Uterus (tissue), 3 donors: ENCODE measurements at regions not wholly inside any gene's neighbourhood (a gene's known extent, or its start where the extent isn't known, plus 50 kb on each side); places are given as distances from the start of the nearest gene placed in this dataset.

ENCODE experiments used
- DNase-seq, 2 donors: peaks; one replicate each; pipeline ENCODE4 v3.0.0-alpha.2; 2019 to 2020
- H3K27ac ChIP-seq, 2 donors: fragments of 200-600 bp; sonication (generic); 1 replicate in 1 of 2; 2 replicates in 1 of 2; pipeline ENCODE4 v1.5.1; 2016 to 2018
- H3K27me3 ChIP-seq, 2 donors: fragments of 200-600 bp; sonication (generic); one replicate each; pipeline ENCODE4 v1.5.1; 2018 to 2019; ENCODE audit warnings: control low read depth in 1 of 2
- H3K36me3 ChIP-seq, 2 donors: fragments of 200-600 bp; sonication (generic); one replicate each; pipeline ENCODE4 v1.5.1; 2019; ENCODE audit warnings: control low read depth in 1 of 2
- H3K4me1 ChIP-seq, 2 donors: fragments of 200-600 bp; sonication (generic); one replicate each; pipeline ENCODE4 v1.5.1; 2018 to 2019; ENCODE audit warnings: control low read depth in 1 of 2
- H3K4me3 ChIP-seq, 2 donors: fragments of 200-600 bp; sonication (generic); 1 replicate in 1 of 2; 2 replicates in 1 of 2; pipeline ENCODE4 v1.5.1; 2018 to 2019; ENCODE audit warnings: mild to moderate bottlenecking in 1 of 2
- H3K9me3 ChIP-seq, 2 donors: fragments of 200-600 bp; sonication (generic); one replicate each; pipeline ENCODE4 v1.5.1; 2019; ENCODE audit warnings: control low read depth in 1 of 2
- CTCF ChIP-seq, 4 experiments: fragments of 200-600 bp in 2 of 4; fragments of 450-650 bp in 2 of 4; sonication (generic) in 2 of 4; IDR thresholded peaks; one replicate each; pipeline ENCODE4 v1.5.1; 2016 to 2019; ENCODE audit warnings: antibody characterized with exemption in 4 of 4, mild to moderate bottlenecking in 2 of 4, moderate library complexity in 1 of 4
- POLR2A ChIP-seq, 2 donors: fragments of 450-650 bp; IDR thresholded peaks; one replicate each; pipeline ENCODE4 v1.6.1; 2016; ENCODE audit warnings: antibody characterized with exemption in 2 of 2, mild to moderate bottlenecking in 1 of 2, moderate library complexity in 1 of 2
- intact Hi-C: fragments of 100-400 bp; cut with DNase I; formaldehyde crosslinking; loops from one replicate; pipeline ENCODE4 v1.15.1; 2023; ENCODE audit warnings: low total_unique reads
- donor health status: DM: yes; HTN: yes; CAD: no.

- intact Hi-C loops, result no loop called here
- no peak overlapping the region for H3K4me3 ChIP-seq
- no peak for DNase-seq
Observed at GRCh38 chr20:55010761-55011160, 535.4 kb downstream of the DOK5 start.

GRCh38 chr20:55009066-55009465 is 533.7 kb downstream of the DOK5 start:
- TF ChIP-seq POLR2A (IDR thresholded peaks at IDR 0.05) (no peak), CTCF (IDR thresholded peaks at IDR 0.05) (no peak)
- no peaks in the 10 kb centered on the region for H3K9me3 ChIP-seq

More at GRCh38 chr20:55010761-55011160, 535.4 kb downstream of the DOK5 start:
- Histone ChIP-seq H3K27ac (no peak overlapping the region), H3K9me3 (no peaks in the 10 kb centered on the region), H3K36me3 (no peaks in the 10 kb centered on the region), H3K27me3 (no peaks in the 10 kb centered on the region), H3K4me1 (no peaks in the 10 kb centered on the region)
- TF ChIP-seq POLR2A (IDR thresholded peaks at IDR 0.05), result no peak
- no peak for TF ChIP-seq CTCF (IDR thresholded peaks at IDR 0.05)

GRCh38 chr20:55004044-55004443 is 528.7 kb downstream of the DOK5 start:
- no peak for DNase-seq
- Histone ChIP-seq H3K4me3 (no peak overlapping the region), H3K27me3 (no peaks in the 10 kb centered on the region), H3K27ac (no peak overlapping the region), H3K9me3 (no peaks in the 10 kb centered on the region), H3K36me3 (no peaks in the 10 kb centered on the region), H3K4me1 (no peaks in the 10 kb centered on the region)
- intact Hi-C loops, result no loop called here
- no peak for TF ChIP-seq POLR2A (IDR thresholded peaks at IDR 0.05)
- TF ChIP-seq CTCF (IDR thresholded peaks at IDR 0.05), result no peak

More at GRCh38 chr20:55009066-55009465, 533.7 kb downstream of the DOK5 start:
- DNase-seq, result no peak
- no peak overlapping the region for H3K27ac ChIP-seq
- H3K36me3 ChIP-seq, result no peaks in the 10 kb centered on the region
- intact Hi-C loops, result no loop called here
- H3K4me3 ChIP-seq, result no peak overlapping the region
- no peaks in the 10 kb centered on the region for H3K4me1 ChIP-seq
- H3K27me3 ChIP-seq, result no peaks in the 10 kb centered on the region

- H3K36me3 ChIP-seq, result no peaks in the 10 kb centered on the region
- no peaks in the 10 kb centered on the region for H3K4me1 ChIP-seq
- intact Hi-C loops, result no loop called here
- no peak overlapping the region for H3K27ac ChIP-seq
- DNase-seq, result no peak
- H3K4me3 ChIP-seq, result no peak overlapping the region
- no peaks in the 10 kb centered on the region for H3K27me3 ChIP-seq
- H3K9me3 ChIP-seq, result no peaks in the 10 kb centered on the region
- TF ChIP-seq POLR2A (IDR thresholded peaks at IDR 0.05), result no peak
- no peak for TF ChIP-seq CTCF (IDR thresholded peaks at IDR 0.05)
Observed at GRCh38 chr20:54995553-54995952, 520.2 kb downstream of the DOK5 start.

GRCh38 chr20:54995011-54995410 is 519.6 kb downstream of the DOK5 start:
- H3K27me3 ChIP-seq, result no peaks in the 10 kb centered on the region
- intact Hi-C loops, result no loop called here
- no peak for DNase-seq
- H3K4me1 ChIP-seq, result no peaks in the 10 kb centered on the region
- H3K4me3 ChIP-seq, result no peak overlapping the region
- H3K36me3 ChIP-seq, result no peaks in the 10 kb centered on the region
- H3K27ac ChIP-seq, result no peak overlapping the region
- TF ChIP-seq POLR2A (IDR thresholded peaks at IDR 0.05), result no peak
- no peak for TF ChIP-seq CTCF (IDR thresholded peaks at IDR 0.05)
- H3K9me3 ChIP-seq, result no peaks in the 10 kb centered on the region
